Urinary bladder (tissue), 3 donors: ENCODE measurements at regions not wholly inside any gene's neighbourhood (a gene's known extent, or its start where the extent isn't known, plus 50 kb on each side); places are given as distances from the start of the nearest gene placed in this dataset.
A peak's percentile ranks its signal among the peaks of the same experiment; 100 is the strongest.

Source experiments
- DNase-seq: peaks from one replicate; pipeline ENCODE4 v3.0.0-alpha.2; 2015; ENCODE audit errors: extremely low spot score
- H3K27ac ChIP-seq: one replicate; pipeline ENCODE4 v1.5.1; 2013; ENCODE audit warnings: low read depth, mild to moderate bottlenecking, moderate library complexity
- H3K36me3 ChIP-seq: one replicate; pipeline ENCODE4 v1.6.1; 2013; ENCODE audit warnings: mild to moderate bottlenecking, moderate library complexity; ENCODE audit not compliant: insufficient read depth
- H3K4me1 ChIP-seq: one replicate; pipeline ENCODE4 v1.6.1; 2013; ENCODE audit warnings: mild to moderate bottlenecking, moderate library complexity; ENCODE audit not compliant: insufficient read depth
- H3K4me3 ChIP-seq: one replicate; pipeline ENCODE4 v1.5.1; 2013; ENCODE audit warnings: low read depth, low read length
- WGBS: extraction: QIAGEN DNeasy Blood & Tissue Kit; methylation state at CpG from one replicate; pipeline ENCODE4 v1.1.7; 2013; 5-methylcytosine and 5-hydroxymethylcytosine counted together
- donor health status: healthy with polysubstance abuse.
- donor health status: healthy.

DNA sequence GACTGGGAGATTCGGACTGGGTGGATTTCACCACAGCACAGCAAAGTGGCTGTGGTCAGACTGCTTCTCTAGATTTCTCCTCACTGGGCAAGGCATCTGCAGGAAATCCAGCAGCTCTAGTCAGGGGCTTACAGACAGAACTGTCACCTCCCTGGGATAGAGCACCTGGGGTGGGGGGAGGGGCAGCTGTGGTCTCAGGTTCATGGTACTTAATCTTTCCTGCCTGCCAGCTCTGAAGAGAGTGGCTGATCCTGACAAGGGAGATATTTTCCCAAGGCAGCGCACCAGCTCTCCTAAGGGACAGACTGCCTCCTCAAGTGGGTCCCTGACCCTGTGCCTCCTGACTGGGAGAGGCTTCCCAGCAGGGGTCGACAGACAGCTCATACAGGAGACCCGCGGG, 212.8 kb upstream of the KLF12 start:
- 81% methylated on average over 5 of the region's 5 CpGs for WGBS

DNA sequence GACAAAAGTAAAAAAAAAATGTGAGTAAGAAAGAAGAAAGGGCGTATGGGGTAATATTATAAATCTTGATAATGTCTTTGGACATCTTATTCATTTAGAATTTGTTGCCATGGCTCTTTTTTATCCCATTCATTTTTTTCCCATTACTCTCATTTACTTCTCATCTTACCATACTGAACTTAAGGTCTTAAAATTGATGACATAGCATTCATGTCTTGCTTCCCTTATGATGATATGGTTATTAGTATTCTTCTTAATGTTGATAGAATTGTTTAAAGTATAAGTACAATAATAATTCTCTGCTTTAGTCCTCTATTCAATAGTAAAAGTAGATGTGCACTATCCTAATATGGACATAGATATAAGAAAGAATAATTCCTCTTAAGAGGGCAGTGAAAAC, 204.1 kb upstream of the KLF12 start:
- Histone ChIP-seq H3K4me1 (no peaks in the 10 kb centered on the region), H3K27ac (no peak overlapping the region), H3K36me3 (no peaks in the 10 kb centered on the region), H3K4me3 (no peak overlapping the region)
- WGBS, result 89% methylated on average over 1 of the region's 1 CpG
- no peak for DNase-seq

More for the DNA sequence above, 212.8 kb upstream of the KLF12 start:
- Histone ChIP-seq H3K4me1 (no peaks in the 10 kb centered on the region), H3K4me3 (no peak overlapping the region), H3K36me3 (no peaks in the 10 kb centered on the region), H3K27ac (no peak overlapping the region)
- DNase-seq, result no peak

DNA sequence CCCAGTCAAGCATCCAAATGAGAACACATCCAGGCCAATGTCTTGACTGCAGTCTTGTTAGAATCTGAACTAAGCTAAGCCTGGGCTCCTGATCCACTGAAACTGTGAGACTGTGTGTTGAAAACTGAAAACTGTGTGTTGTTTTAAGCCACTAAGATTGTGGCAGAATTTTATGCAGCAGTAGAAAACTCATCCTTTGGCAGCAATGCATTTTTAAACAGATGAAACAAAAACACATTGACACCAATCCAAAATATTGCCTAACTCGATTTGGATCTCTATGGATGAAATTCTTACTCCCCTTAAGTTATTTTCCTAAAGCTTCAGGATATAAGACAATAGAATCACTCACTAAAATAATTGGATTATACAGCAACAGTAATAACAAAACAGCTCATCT, 202.3 kb upstream of the KLF12 start:
- Histone ChIP-seq H3K4me1 (no peaks in the 10 kb centered on the region), H3K4me3 (no peak overlapping the region), H3K27ac (no peak overlapping the region), H3K36me3 (no peaks in the 10 kb centered on the region)
- 69% methylated on average over 1 of the region's 1 CpG for WGBS
- DNase-seq, result no peak

DNA sequence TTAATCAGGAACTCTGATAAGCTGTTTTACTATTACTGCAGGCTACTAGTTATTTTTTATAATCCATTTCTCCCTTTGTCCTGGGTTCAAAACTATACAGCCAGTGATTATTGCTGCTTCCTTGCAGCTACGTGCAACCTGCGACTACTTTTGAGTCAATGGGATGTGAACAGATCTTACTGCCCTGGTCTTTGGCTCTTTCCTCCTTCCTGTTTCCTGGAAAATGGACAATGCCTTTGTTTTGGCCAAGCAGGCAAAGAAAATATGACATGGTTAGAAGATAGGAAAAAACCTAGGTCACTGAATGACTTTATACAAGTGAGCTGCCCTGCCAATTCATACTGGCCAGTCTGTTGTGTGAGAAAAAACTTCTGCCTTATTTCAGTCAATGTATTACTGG, 201.2 kb upstream of the KLF12 start:
- 94% methylated on average over 2 of the region's 2 CpGs for WGBS
- DNase-seq, result no peak
- Histone ChIP-seq H3K27ac (no peak overlapping the region), H3K4me1 (no peaks in the 10 kb centered on the region), H3K36me3 (no peaks in the 10 kb centered on the region), H3K4me3 (no peak overlapping the region)

DNA sequence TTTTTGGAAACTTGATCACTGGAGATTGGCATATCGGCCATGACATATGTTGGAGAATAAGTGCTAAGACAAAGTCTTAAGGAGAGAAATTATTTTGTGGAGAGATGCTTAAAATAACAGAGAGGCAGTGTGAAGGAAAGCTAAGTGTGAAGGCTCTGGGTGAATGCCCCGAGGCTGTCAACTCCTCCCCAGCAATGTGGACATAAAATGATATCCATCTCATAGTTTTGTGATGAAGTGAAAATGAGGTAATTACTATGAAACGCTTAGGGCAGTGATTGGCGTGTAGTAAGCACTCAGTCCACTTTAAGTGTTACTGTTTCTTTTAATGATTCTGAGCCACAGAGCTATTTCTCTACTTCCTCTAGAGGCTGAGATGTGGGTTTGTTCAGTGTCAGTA, 195.8 kb upstream of the KLF12 start:
- whole genome bisulfite sequencing, result 87% methylated on average over 4 of the region's 4 CpGs
- no peak for DNase-seq
- Histone ChIP-seq H3K4me1 (no peaks in the 10 kb centered on the region), H3K4me3 (no peak overlapping the region), H3K27ac (no peak overlapping the region), H3K36me3 (no peaks in the 10 kb centered on the region)

DNA sequence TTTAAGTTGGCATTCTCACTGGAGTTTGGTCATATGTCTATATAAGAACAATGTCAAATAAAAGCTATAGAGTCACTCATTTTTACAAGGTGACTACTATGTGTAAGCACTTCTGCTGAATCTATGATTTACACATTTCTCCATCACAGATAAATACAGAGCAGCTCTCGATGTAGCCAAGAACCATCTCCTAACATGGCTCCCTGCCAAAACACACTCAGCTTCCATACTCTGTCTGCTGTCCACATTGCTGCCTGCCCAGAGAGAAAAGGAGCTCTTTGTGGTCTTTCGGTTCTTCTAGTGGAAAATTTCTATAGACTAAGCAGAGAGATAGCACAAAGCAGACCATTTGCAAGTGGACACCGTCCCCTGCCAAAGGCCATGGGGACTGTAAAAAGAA, 190.9 kb upstream of the KLF12 start:
- 7% methylated on average over 3 of the region's 3 CpGs for WGBS
- no peak overlapping the region for H3K27ac ChIP-seq
- no peaks in the 10 kb centered on the region for H3K4me1 ChIP-seq
- DNase-seq, result peak; percentile 56
- H3K36me3 ChIP-seq, result no peaks in the 10 kb centered on the region
- no peak overlapping the region for H3K4me3 ChIP-seq

DNA sequence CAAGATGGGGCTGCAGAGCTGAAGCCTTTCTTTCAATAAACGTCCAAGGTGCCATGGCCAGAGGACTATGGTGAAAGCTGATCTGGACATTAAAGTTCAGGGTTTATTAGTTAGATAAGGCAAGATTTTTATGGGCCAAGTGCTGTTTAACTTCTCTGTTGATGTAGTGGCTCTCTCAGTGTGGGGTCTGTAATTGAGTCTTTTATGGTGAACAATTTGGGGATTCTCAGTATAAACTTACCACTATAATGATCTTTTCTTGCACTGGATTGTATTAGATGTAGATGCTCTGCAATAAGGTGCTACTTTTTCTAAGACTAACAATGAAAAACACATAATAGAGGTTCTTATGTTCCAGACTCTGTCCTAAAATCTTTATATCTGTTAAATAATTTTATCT, 190.1 kb upstream of the KLF12 start:
- WGBS, result 31% methylated on average over 1 of the region's 1 CpG
- DNase-seq, result no peak
- Histone ChIP-seq H3K4me1 (no peaks in the 10 kb centered on the region), H3K36me3 (no peaks in the 10 kb centered on the region), H3K27ac (no peak overlapping the region), H3K4me3 (no peak overlapping the region)

- Histone ChIP-seq H3K4me1 (no peaks in the 10 kb centered on the region), H3K27ac (no peak overlapping the region), H3K36me3 (no peaks in the 10 kb centered on the region), H3K4me3 (no peak overlapping the region)
- DNase-seq, result no peak
- WGBS, result 96% methylated on average over 2 of the region's 2 CpGs
Observed at GRCh38 chr13:74322562-74322961, 188.4 kb upstream of the KLF12 start.

DNA sequence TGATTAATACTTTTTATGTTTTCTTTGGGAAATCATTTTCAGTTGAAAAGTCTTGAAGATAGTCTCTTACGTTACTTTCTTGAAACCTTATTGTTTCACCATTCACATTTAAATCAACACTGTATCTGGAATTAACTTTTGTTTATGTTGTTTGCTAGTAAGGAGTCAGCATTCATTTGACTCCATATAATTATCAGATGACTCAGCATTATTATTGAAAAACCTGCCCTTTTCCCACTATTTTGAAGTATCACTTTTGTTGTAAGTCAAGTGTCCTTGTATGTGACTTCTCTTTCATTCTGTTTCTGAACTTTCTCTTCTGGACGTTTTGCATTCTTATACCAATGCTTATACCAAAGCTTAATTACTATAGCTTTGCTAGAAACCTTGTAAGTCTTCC, 186.1 kb upstream of the KLF12 start:
- Histone ChIP-seq H3K36me3 (no peaks in the 10 kb centered on the region), H3K27ac (no peak overlapping the region), H3K4me3 (no peak overlapping the region), H3K4me1 (no peaks in the 10 kb centered on the region)
- DNase-seq, result no peak
- WGBS, result 87% methylated on average over 2 of the region's 2 CpGs

DNA sequence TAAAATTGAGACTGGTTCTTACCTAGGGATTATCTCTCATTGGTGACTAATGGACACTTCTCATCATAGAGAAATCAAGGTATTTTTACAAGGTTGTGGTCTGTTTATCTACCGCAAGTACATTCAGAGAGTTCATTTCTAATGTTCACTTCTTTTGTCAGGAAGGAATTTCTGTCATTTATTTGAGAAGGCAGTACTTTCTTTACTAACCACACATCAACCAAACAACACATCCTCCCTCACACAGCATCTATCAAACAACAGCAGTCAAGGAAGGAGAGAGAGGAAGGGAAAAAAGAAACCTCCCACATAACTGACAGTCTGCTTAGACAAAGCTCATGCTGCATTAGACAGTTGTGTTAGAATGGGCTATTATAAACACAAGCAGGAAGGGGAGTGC, 182.3 kb upstream of the KLF12 start:
- H3K4me1 ChIP-seq, result no peaks in the 10 kb centered on the region
- no peak for DNase-seq
- 67% methylated on average over 1 of the region's 1 CpG for WGBS

GRCh38 chr13:74306496-74306895, 172.3 kb upstream of the KLF12 start:
- Histone ChIP-seq H3K27ac (no peak overlapping the region), H3K4me1 (no peaks in the 10 kb centered on the region), H3K4me3 (no peak overlapping the region), H3K36me3 (no peaks in the 10 kb centered on the region)
- no peak for DNase-seq
- WGBS, result 45% methylated on average over 2 of the region's 2 CpGs

More for the DNA sequence above, 182.3 kb upstream of the KLF12 start:
- H3K27ac ChIP-seq, result no peak overlapping the region
- no peaks in the 10 kb centered on the region for H3K36me3 ChIP-seq
- H3K4me3 ChIP-seq, result no peak overlapping the region

GRCh38 chr13:74305876-74306275, 171.7 kb upstream of the KLF12 start:
- WGBS, result 53% methylated on average over 3 of the region's 3 CpGs
- H3K27ac ChIP-seq, result no peak overlapping the region
- no peak for DNase-seq
- H3K4me3 ChIP-seq, result no peak overlapping the region
- H3K36me3 ChIP-seq, result no peaks in the 10 kb centered on the region
- H3K4me1 ChIP-seq, result no peaks in the 10 kb centered on the region

DNA sequence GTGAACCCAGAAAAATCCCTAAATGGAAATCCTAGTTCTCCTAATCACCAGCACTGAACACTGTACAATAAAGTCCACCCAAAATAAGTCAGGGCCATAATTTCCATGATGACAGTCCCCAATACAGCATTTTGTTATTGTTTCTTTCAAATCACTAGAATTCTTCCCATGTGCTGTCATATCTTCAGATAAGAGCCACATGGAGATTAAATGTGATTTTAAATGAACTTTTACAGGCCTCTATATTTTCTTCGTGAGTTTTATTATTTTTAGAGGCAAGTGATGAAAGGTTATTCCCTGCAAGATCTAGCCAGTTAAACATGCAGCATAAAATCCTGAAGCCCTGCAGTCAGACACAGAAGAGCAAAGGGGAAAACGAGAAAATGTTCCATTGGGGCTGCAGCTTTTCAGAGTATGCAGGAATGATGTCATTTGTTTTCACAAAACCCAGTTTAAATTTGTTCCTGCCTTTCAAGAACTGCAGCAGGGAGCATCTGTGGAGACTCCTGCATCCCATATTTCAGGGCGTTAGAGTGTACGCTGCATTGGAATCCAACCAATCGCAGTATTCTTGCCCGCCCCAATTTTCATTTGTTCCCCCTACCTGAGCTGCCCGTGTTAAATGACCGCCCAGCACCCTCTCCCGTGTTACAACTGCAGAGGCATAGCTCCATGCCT, 167.2 kb upstream of the KLF12 start:
- no peaks in the 10 kb centered on the region for H3K4me1 ChIP-seq
- H3K36me3 ChIP-seq, result no peaks in the 10 kb centered on the region
- no peak overlapping the region for H3K4me3 ChIP-seq
- no peak for DNase-seq
- no peak overlapping the region for H3K27ac ChIP-seq
- WGBS, result 22% methylated on average over 9 of the region's 9 CpGs

GRCh38 chr13:74300162-74300561, 166.0 kb upstream of the KLF12 start:
- no peak for DNase-seq
- H3K4me1 ChIP-seq, result no peaks in the 10 kb centered on the region
- H3K4me3 ChIP-seq, result no peak overlapping the region
- no peak overlapping the region for H3K27ac ChIP-seq
- H3K36me3 ChIP-seq, result no peaks in the 10 kb centered on the region

DNA sequence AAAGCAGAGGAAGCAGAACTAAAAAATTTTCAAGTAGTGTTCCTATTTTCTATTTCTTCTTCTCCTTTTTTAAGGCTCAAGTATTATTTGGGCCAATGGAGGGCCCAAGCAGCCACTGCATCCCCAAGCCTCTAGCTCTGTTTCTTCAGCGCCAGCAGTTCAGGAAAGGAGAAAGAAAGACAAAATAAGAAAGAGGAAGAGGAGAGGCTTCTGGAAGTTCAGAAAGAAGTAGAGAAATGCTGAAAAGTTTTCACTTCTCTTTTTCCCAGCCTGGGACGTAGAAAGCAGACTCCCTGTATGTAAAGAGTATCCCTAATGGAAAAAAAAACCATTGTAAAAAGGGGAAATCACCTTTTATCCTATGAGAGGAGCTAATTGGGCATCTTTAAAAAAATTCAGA, 165.5 kb upstream of the KLF12 start:
- H3K4me1 ChIP-seq, result no peaks in the 10 kb centered on the region
- H3K27ac ChIP-seq, result no peak overlapping the region
- 90% methylated on average over 2 of the region's 2 CpGs for WGBS
- H3K36me3 ChIP-seq, result no peaks in the 10 kb centered on the region
- no peak overlapping the region for H3K4me3 ChIP-seq
- DNase-seq, result no peak
